Hepatocyte (in vitro differentiated cells): ENCODE measurements at regions not wholly inside any gene's neighbourhood (a gene's known extent, or its start where the extent isn't known, plus 50 kb on each side); places are given as distances from the start of the nearest gene placed in this dataset.

Experiments used
- DNase-seq: peaks from one replicate; pipeline ENCODE4 v3.0.0-alpha.2; 2016; ENCODE audit warnings: low spot score
- H2AFZ ChIP-seq: fragments of 200-600 bp; sonication (generic); 2 replicates; pipeline ENCODE4 v1.6.0; 2016; ENCODE audit warnings: antibody characterized with exemption, mild to moderate bottlenecking
- H3K27ac ChIP-seq: fragments of 200-600 bp; sonication (generic); 2 replicates; pipeline ENCODE4 v1.5.1; 2016; ENCODE audit warnings: mild to moderate bottlenecking
- H3K27me3 ChIP-seq: fragments of 200-600 bp; sonication (generic); 2 replicates; pipeline ENCODE4 v1.6.1; 2016
- H3K36me3 ChIP-seq: fragments of 200-600 bp; sonication (generic); replicated peaks from 2 replicates; pipeline ENCODE4 v1.5.1; 2016; ENCODE audit warnings: low read depth; ENCODE audit not compliant: insufficient read depth
- H3K4me1 ChIP-seq: fragments of 200-600 bp; sonication (generic); 2 replicates; pipeline ENCODE4 v1.5.1; 2016; ENCODE audit warnings: mild to moderate bottlenecking, moderate library complexity; ENCODE audit not compliant: insufficient read depth
- H3K4me2 ChIP-seq: fragments of 200-600 bp; sonication (generic); 2 replicates; pipeline ENCODE4 v1.6.0; 2016
- H3K4me3 ChIP-seq: fragments of 200-600 bp; sonication (generic); 2 replicates; pipeline ENCODE4 v1.5.1; 2016; ENCODE audit warnings: mild to moderate bottlenecking
- H3K79me2 ChIP-seq: fragments of 200-600 bp; sonication (generic); 2 replicates; pipeline ENCODE4 v1.6.0; 2017; ENCODE audit warnings: mild to moderate bottlenecking
- H3K9me2 ChIP-seq: fragments of 200-600 bp; sonication (generic); replicated peaks from 2 replicates; pipeline ENCODE4 v1.6.0; 2017; ENCODE audit warnings: mild to moderate bottlenecking; ENCODE audit not compliant: insufficient read depth
- H3K9me3 ChIP-seq: fragments of 200-600 bp; sonication (generic); 2 replicates; pipeline ENCODE4 v1.5.1; 2016; ENCODE audit warnings: low read depth, mild to moderate bottlenecking
- H4K20me1 ChIP-seq: fragments of 200-600 bp; sonication (generic); 2 replicates; pipeline ENCODE4 v1.6.0; 2016; ENCODE audit warnings: mild to moderate bottlenecking; ENCODE audit not compliant: insufficient read depth, poor library complexity, severe bottlenecking
- EZH2 ChIP-seq: fragments of 200-600 bp; sonication (generic); IDR thresholded peaks from 2 replicates; pipeline ENCODE4 v1.6.1; 2016; ENCODE audit warnings: antibody characterized with exemption, mild to moderate bottlenecking, borderline replicate concordance
- EZH2phosphoT487 ChIP-seq: fragments of 200-600 bp; sonication (generic); IDR thresholded peaks from one replicate; pipeline ENCODE4 v1.6.1; 2018; ENCODE audit warnings: antibody characterized with exemption, mild to moderate bottlenecking, low read depth, moderate library complexity; ENCODE audit not compliant: unreplicated experiment, severe bottlenecking
- WGBS: methylation state at CpG from one replicate; pipeline ENCODE4 v1.1.6; 2016; ENCODE audit warnings: low lambda C conversion rate; ENCODE audit errors: missing lambda C conversion rate; 5-methylcytosine and 5-hydroxymethylcytosine counted together
- TF ChIP-seq, protein P1 (sequence below): fragments of 200-600 bp; sonication (generic); IDR thresholded peaks from 2 replicates; pipeline ENCODE4 v1.5.1; 2016; ENCODE audit warnings: antibody characterized with exemption, mild to moderate bottlenecking; ENCODE audit not compliant: poor library complexity

GRCh38 chr20:50381075-50381732, 129.0 kb upstream of the PTPN1 start:
- no peaks in the 10 kb centered on the region for H3K9me2 ChIP-seq
- H2AFZ ChIP-seq, result no peak overlapping the region
- WGBS, result 78% methylated on average over 7 of the region's 7 CpGs
- H3K79me2 ChIP-seq, result no peaks in the 10 kb centered on the region
- H3K36me3 ChIP-seq, result no peaks in the 10 kb centered on the region
- no peak overlapping the region for H3K4me3 ChIP-seq
- TF ChIP-seq, protein P1, sequence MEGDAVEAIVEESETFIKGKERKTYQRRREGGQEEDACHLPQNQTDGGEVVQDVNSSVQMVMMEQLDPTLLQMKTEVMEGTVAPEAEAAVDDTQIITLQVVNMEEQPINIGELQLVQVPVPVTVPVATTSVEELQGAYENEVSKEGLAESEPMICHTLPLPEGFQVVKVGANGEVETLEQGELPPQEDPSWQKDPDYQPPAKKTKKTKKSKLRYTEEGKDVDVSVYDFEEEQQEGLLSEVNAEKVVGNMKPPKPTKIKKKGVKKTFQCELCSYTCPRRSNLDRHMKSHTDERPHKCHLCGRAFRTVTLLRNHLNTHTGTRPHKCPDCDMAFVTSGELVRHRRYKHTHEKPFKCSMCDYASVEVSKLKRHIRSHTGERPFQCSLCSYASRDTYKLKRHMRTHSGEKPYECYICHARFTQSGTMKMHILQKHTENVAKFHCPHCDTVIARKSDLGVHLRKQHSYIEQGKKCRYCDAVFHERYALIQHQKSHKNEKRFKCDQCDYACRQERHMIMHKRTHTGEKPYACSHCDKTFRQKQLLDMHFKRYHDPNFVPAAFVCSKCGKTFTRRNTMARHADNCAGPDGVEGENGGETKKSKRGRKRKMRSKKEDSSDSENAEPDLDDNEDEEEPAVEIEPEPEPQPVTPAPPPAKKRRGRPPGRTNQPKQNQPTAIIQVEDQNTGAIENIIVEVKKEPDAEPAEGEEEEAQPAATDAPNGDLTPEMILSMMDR, result no peak
- no peak for TF ChIP-seq EZH2phosphoT487
- no peak for TF ChIP-seq EZH2
- peaks cover 14% of the 10 kb centered on the region for H3K4me1 ChIP-seq
- H3K4me2 ChIP-seq, result no peak overlapping the region
- no peaks in the 10 kb centered on the region for H3K9me3 ChIP-seq
- H4K20me1 ChIP-seq, result no peaks in the 10 kb centered on the region
- peak overlapping the region; percentile 22 for H3K27ac ChIP-seq
- no peak for DNase-seq
- no peaks in the 10 kb centered on the region for H3K27me3 ChIP-seq

GRCh38 chr20:50381771-50382593, 128.2 kb upstream of the PTPN1 start:
- H3K36me3 ChIP-seq, result no peaks in the 10 kb centered on the region
- no peaks in the 10 kb centered on the region for H3K27me3 ChIP-seq
- no peaks in the 10 kb centered on the region for H4K20me1 ChIP-seq
- H3K79me2 ChIP-seq, result no peaks in the 10 kb centered on the region
- H3K4me2 ChIP-seq, result no peak overlapping the region
- no peak for TF ChIP-seq EZH2
- TF ChIP-seq EZH2phosphoT487, result no peak
- TF ChIP-seq, protein P1, result no peak
- H2AFZ ChIP-seq, result no peak overlapping the region
- peaks cover 14% of the 10 kb centered on the region for H3K4me1 ChIP-seq
- H3K9me3 ChIP-seq, result no peaks in the 10 kb centered on the region
- WGBS, result 74% methylated on average over 13 of the region's 13 CpGs
- DNase-seq, result no peak
- peak overlapping the region; percentile 22 for H3K27ac ChIP-seq
- H3K9me2 ChIP-seq, result no peaks in the 10 kb centered on the region
- no peak overlapping the region for H3K4me3 ChIP-seq

DNA sequence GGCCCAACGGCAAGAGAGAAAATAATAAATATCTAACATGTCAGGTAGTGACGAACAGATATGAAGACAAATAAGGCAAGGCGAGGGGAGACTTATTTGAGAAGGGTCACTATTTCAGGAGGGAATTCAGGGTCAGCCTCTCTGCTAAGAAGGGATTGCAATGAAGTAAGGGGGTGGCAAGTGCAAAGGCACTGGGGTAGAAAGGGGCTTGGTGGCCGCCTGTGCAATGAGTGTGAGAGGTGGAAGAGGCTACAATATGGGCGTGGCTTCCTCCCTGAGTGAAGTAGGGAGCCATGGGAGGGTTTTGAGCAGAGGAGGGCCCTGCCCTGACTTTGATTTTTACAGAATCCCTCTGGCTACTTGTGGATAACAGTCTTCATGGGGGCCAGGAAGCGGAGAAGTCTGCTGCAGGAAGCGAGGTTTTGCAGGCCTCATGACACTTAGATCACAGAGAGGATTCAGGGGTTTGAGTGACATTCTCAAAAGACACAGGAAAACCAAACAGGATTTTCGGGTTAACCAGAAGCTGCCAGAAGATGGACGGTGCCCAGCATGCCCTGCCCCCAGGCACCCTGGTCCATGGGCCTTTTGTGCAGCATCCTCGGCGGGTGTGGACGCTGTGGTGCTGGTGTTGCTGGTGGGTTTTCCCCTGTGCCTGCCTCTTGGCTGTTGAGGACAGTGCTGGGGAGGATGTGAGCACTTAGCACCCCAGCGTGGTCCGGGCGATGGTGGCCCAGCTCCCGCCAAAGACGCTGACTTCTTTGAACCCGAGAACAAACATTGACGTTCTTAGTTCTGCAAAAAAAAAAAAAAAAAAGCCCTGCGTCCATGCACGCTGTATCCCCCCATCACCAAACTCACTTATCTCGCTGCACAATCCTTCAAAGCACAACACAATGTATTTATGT, 124.2 kb upstream of the PTPN1 start:
- Histone ChIP-seq H3K79me2 (no peaks in the 10 kb centered on the region), H3K27me3 (no peaks in the 10 kb centered on the region), H3K9me2 (no peaks in the 10 kb centered on the region), H3K27ac (no peak overlapping the region), H3K4me2 (no peak overlapping the region), H2AFZ (no peak overlapping the region), H3K36me3 (no peaks in the 10 kb centered on the region), H3K4me1 (peaks cover 20% of the 10 kb centered on the region), H3K9me3 (no peaks in the 10 kb centered on the region), H4K20me1 (no peaks in the 10 kb centered on the region), H3K4me3 (no peak overlapping the region)
- TF ChIP-seq, protein P1, result no peak
- TF ChIP-seq EZH2 (no peak), EZH2phosphoT487 (no peak)
- WGBS, result 77% methylated on average over 22 of the region's 22 CpGs
- no peak for DNase-seq
